Activated T-cell treated with anti-CD3 and anti-CD28 coated beads, Interleukin-2, amount 50 U/mL, for 4 hours (primary cell): ENCODE measurements at regions not wholly inside any gene's neighbourhood (a gene's known extent, or its start where the extent isn't known, plus 50 kb on each side); places are given as distances from the start of the nearest gene placed in this dataset.
"Not testable (repeated sequence)": the region's sequence is repeated elsewhere in the genome, so short reads cannot be mapped to it uniquely, and the experiment has no call there.

ENCODE experiments used
- ATAC-seq, 2 donors: fragments of 200-7000 bp; cut with Tn5 transposase; one replicate each; pipeline ENCODE4 v1.10.0; 2021
- DNase-seq: peaks from one replicate; pipeline ENCODE4 v3.0.0-alpha.2; 2020
- H3K27me3 Mint-ChIP-seq: one replicate; pipeline ENCODE4 v1.8.0; 2021; ENCODE audit warnings: low read depth, mixed read lengths
- H3K36me3 Mint-ChIP-seq: one replicate; pipeline ENCODE4 v1.8.0; 2022; ENCODE audit warnings: mixed read lengths; ENCODE audit not compliant: insufficient read depth
- H3K4me1 Mint-ChIP-seq: one replicate; pipeline ENCODE4 v1.8.0; 2021; ENCODE audit warnings: low read depth, mixed read lengths
- H3K4me3 Mint-ChIP-seq: one replicate; pipeline ENCODE4 v1.8.0; 2021; ENCODE audit warnings: mild to moderate bottlenecking, moderate library complexity, mixed read lengths
- H3K9me3 Mint-ChIP-seq: one replicate; pipeline ENCODE4 v1.8.0; 2021; ENCODE audit warnings: mixed read lengths

GRCh38 chr7:121620953-121621606 is 225.0 kb upstream of the FAM3C start:
- DNase-seq: no peak
- Mint-ChIP-seq H3K4me3 (no peak overlapping the region), H3K27me3 (peaks cover 3% of the 10 kb centered on the region), H3K9me3 (peaks cover 5% of the 10 kb centered on the region), H3K36me3 (no peaks in the 10 kb centered on the region), H3K4me1 (no peaks in the 10 kb centered on the region)
- no peak for ATAC-seq

- H3K27me3 Mint-ChIP-seq: peaks cover 3% of the 10 kb centered on the region
- DNase-seq (no peak), ATAC-seq (no peak)
- no peaks in the 10 kb centered on the region for H3K4me1 Mint-ChIP-seq
- no peaks in the 10 kb centered on the region for H3K36me3 Mint-ChIP-seq
- peaks cover 5% of the 10 kb centered on the region for H3K9me3 Mint-ChIP-seq
- H3K4me3 Mint-ChIP-seq: no peak overlapping the region
Measured at GRCh38 chr7:121620206-121620605, 224.1 kb upstream of the FAM3C start.

- Mint-ChIP-seq H3K36me3 (no peaks in the 10 kb centered on the region), H3K4me3 (no peak overlapping the region), H3K27me3 (peaks cover 3% of the 10 kb centered on the region), H3K9me3 (peaks cover 5% of the 10 kb centered on the region), H3K4me1 (no peaks in the 10 kb centered on the region)
- DNase-seq (no peak), ATAC-seq (no peak)
Measured at GRCh38 chr7:121618182-121618581, 222.1 kb upstream of the FAM3C start.

GRCh38 chr7:121610243-121610642 is 214.1 kb upstream of the FAM3C start:
- Mint-ChIP-seq H3K4me1 (no peaks in the 10 kb centered on the region), H3K36me3 (no peaks in the 10 kb centered on the region), H3K4me3 (no peak overlapping the region), H3K9me3 (no peaks in the 10 kb centered on the region), H3K27me3 (peaks cover 8% of the 10 kb centered on the region)
- ATAC-seq: no peak
- DNase-seq: no peak

GRCh38 chr7:121609208-121609607 is 213.1 kb upstream of the FAM3C start:
- Mint-ChIP-seq H3K36me3 (no peaks in the 10 kb centered on the region), H3K27me3 (peaks cover 11% of the 10 kb centered on the region), H3K4me3 (no peak overlapping the region), H3K4me1 (no peaks in the 10 kb centered on the region), H3K9me3 (no peaks in the 10 kb centered on the region)
- no peak for DNase-seq
- ATAC-seq: no peak

- DNase-seq (no peak), ATAC-seq (no peak)
- no peaks in the 10 kb centered on the region for H3K36me3 Mint-ChIP-seq
- peaks cover 11% of the 10 kb centered on the region for H3K27me3 Mint-ChIP-seq
- no peaks in the 10 kb centered on the region for H3K4me1 Mint-ChIP-seq
- H3K4me3 Mint-ChIP-seq: no peak overlapping the region
- no peaks in the 10 kb centered on the region for H3K9me3 Mint-ChIP-seq
Measured at GRCh38 chr7:121608785-121609184, 212.7 kb upstream of the FAM3C start.

GRCh38 chr7:121608183-121608582 is 212.1 kb upstream of the FAM3C start:
- not testable (repeated sequence) for H3K9me3 Mint-ChIP-seq, H3K4me1 Mint-ChIP-seq, H3K36me3 Mint-ChIP-seq, H3K4me3 Mint-ChIP-seq, DNase-seq, ATAC-seq
- H3K27me3 Mint-ChIP-seq: peaks cover 11% of the 10 kb centered on the region

GRCh38 chr7:121605317-121605680 is 209.2 kb upstream of the FAM3C start:
- no peak for ATAC-seq
- Mint-ChIP-seq H3K36me3 (no peaks in the 10 kb centered on the region), H3K9me3 (no peaks in the 10 kb centered on the region), H3K27me3 (peaks cover 3% of the 10 kb centered on the region), H3K4me3 (no peak overlapping the region), H3K4me1 (no peaks in the 10 kb centered on the region)
- no peak for DNase-seq

- Mint-ChIP-seq H3K9me3 (no peaks in the 10 kb centered on the region), H3K4me1 (no peaks in the 10 kb centered on the region), H3K27me3 (peaks cover 3% of the 10 kb centered on the region), H3K36me3 (no peaks in the 10 kb centered on the region), H3K4me3 (no peak overlapping the region)
- ATAC-seq: no peak
- no peak for DNase-seq
Measured at GRCh38 chr7:121604627-121605316, 208.7 kb upstream of the FAM3C start.

- Mint-ChIP-seq H3K36me3 (no peaks in the 10 kb centered on the region), H3K4me3 (no peak overlapping the region), H3K4me1 (no peaks in the 10 kb centered on the region), H3K27me3 (peaks cover 3% of the 10 kb centered on the region), H3K9me3 (no peaks in the 10 kb centered on the region)
- ATAC-seq (no peak), DNase-seq (no peak)
Measured at GRCh38 chr7:121603886-121604285, 207.8 kb upstream of the FAM3C start.

GRCh38 chr7:121599887-121600286 is 203.8 kb upstream of the FAM3C start:
- Mint-ChIP-seq H3K4me3 (no peak overlapping the region), H3K27me3 (peaks cover 3% of the 10 kb centered on the region), H3K36me3 (no peaks in the 10 kb centered on the region), H3K4me1 (no peaks in the 10 kb centered on the region), H3K9me3 (peaks cover 8% of the 10 kb centered on the region)
- ATAC-seq (no peak), DNase-seq (no peak)

GRCh38 chr7:121595758-121596696 is 199.9 kb upstream of the FAM3C start:
- H3K4me3 Mint-ChIP-seq: no peak overlapping the region
- H3K9me3 Mint-ChIP-seq: peaks cover 8% of the 10 kb centered on the region
- H3K27me3 Mint-ChIP-seq: peaks cover 4% of the 10 kb centered on the region
- H3K4me1 Mint-ChIP-seq: no peaks in the 10 kb centered on the region
- ATAC-seq (no peak), DNase-seq (no peak)
- H3K36me3 Mint-ChIP-seq: no peaks in the 10 kb centered on the region

- peaks cover 5% of the 10 kb centered on the region for H3K9me3 Mint-ChIP-seq
- DNase-seq (no peak), ATAC-seq (no peak)
- no peak overlapping the region for H3K4me3 Mint-ChIP-seq
- no peaks in the 10 kb centered on the region for H3K36me3 Mint-ChIP-seq
- peaks cover 4% of the 10 kb centered on the region for H3K27me3 Mint-ChIP-seq
- H3K4me1 Mint-ChIP-seq: no peaks in the 10 kb centered on the region
Measured at GRCh38 chr7:121591926-121592325, 195.8 kb upstream of the FAM3C start.

- peaks cover 6% of the 10 kb centered on the region for H3K27me3 Mint-ChIP-seq
- no peaks in the 10 kb centered on the region for H3K4me1 Mint-ChIP-seq
- H3K4me3 Mint-ChIP-seq: no peak overlapping the region
- ATAC-seq (no peak), DNase-seq (no peak)
- H3K36me3 Mint-ChIP-seq: no peaks in the 10 kb centered on the region
- no peaks in the 10 kb centered on the region for H3K9me3 Mint-ChIP-seq
Measured at GRCh38 chr7:121587435-121587834, 191.3 kb upstream of the FAM3C start.
